NCI-H2171 (cell line): ENCODE measurements at regions not wholly inside any gene's neighbourhood (a gene's known extent, or its start where the extent isn't known, plus 50 kb on each side); places are given as distances from the start of the nearest gene placed in this dataset.
"Not testable (repeated sequence)": the region's sequence is repeated elsewhere in the genome, so short reads cannot be mapped to it uniquely, and the experiment has no call there.

Experiments
- DNase-seq: peaks from one replicate; lab custom pipeline; 2025; lab: John Stamatoyannopoulos, UW

GRCh38 chrX:142742581-142742980, 283.1 kb upstream of the SPANXN4 start:
- no peak for DNase-seq

DNA sequence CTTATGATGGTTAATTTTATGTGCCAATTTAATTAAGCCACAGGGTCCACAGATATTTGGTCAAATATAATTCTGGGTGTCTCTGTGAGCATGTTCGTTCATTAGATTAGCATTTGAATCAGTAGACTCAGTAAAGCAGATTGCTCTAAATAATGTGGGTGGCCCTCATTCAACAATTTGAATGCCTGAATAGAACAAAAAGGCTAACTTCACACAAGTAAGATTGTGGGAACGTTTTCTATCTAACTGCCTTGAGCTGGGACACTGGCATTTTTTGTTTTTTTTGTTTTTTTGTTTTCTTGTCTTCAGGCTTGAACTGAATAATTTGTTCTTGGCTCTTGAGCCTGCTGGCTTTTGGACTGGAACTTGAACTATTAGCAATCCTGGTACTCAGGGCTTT, 292.4 kb upstream of the SPANXN4 start:
- DNase-seq: no peak

GRCh38 chrX:142711796-142712290, 313.9 kb upstream of the SPANXN4 start:
- DNase-seq: no peak

GRCh38 chrX:142702749-142703148, 323.0 kb upstream of the SPANXN4 start:
- DNase-seq: no peak

DNA sequence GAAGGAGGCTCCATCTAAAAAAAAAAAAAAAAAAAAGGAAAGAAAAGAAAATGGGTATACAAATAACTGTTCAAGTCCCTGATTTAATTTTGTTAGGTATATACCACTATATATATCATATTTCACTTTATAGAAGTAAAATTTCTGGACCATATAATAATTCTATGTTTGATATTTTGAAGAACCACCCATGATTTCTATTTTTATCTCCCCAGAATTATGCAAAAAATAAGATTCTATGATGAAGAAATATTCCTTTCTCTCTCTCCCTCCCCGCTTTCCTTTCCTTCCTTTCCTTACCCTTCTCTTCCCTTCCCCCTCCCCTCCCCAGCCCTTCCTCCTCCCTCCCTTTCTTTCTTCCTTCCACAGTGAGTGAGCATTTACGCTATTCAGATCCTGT, 337.5 kb upstream of the SPANXN4 start:
- DNase-seq: no peak

- DNase-seq: no peak
Measured at GRCh38 chrX:142686653-142687283, 339.0 kb upstream of the SPANXN4 start.

GRCh38 chrX:142686206-142686605, 339.5 kb upstream of the SPANXN4 start:
- DNase-seq: no peak

DNA sequence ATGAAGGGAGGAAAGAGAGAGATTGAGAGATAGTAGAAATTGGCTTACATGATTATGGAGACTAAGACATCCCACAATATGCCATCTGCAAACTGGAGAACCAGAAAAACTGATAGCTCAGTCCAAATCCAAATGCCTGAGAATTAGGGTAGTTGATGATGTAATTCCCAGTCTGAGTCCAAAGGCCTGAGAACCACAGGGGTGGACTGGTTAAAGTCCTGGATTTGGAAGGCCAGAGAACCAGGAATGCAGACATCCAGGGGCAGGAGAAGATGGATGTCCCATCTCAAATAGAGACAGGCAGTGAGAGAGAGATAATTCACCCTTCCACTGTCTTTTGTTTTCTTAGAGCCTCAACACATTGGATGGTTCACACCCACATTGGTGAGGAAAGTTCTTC, 345.7 kb upstream of the SPANXN4 start:
- no peak for DNase-seq

DNA sequence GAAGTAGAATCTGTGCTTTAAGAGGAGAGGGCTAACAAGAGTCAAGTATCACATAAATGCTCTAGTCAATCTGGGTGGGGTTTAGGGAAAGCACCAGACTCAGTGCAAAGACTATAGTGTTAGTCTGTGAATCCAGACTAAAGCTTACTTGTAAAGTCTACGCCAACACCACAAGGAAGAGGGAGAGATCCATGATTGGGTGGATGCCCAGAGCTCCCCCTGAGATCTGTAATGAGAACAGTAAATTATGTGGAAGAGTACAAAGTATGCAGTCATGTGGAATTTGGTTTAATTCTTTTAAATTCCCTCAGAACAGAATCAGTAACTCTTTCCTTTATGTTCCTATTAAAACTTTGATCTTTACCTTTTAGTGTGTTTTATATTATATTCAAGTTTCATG, 354.7 kb upstream of the SPANXN4 start:
- no peak for DNase-seq

DNA sequence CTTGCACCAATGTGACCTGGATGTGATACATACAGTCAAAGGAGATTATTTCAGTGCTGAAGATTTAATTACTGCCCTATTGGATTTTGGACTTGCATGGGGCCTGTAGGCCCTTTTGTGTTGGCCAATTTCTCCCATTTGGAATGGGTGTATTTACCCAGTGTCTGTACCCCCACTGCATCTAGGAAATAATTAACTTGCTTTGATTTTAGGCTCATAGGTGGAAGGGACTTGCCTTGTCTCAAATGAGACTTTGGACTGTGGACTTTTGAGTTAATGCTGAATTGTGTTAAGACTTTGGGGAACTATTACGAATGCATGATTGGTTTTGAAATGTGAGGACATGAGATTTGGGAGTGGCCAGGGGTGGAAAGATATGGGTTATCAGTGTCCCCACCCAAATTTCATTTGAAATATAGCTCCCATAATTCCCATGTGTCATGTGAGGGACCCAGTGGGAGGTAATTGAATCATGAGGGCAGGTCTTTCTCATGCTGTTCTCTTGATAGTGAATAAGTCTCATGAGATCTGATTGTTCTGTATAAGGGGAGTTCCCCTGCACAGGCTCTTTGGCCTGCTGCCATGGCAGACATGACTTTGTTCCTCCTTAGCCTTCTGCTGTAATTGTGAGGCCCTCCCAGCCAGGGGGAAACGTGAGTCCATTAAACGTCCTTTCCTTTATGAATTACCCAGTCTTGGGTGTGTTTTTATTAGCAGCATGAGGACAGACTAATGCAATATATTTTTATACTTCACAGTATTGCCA, 362.2 kb upstream of the SPANXN4 start:
- no peak for DNase-seq

GRCh38 chrX:142661696-142662095, 364.0 kb upstream of the SPANXN4 start:
- no peak for DNase-seq

- no peak for DNase-seq
Measured at GRCh38 chrX:142655507-142655906, 370.2 kb upstream of the SPANXN4 start.

GRCh38 chrX:142637206-142637605, 388.5 kb upstream of the SPANXN4 start:
- DNase-seq: no peak

- DNase-seq: no peak
Measured at GRCh38 chrX:142616636-142617035, 409.1 kb upstream of the SPANXN4 start.

GRCh38 chrX:142613403-142613802, 408.3 kb upstream of the MAGEC2 start:
- DNase-seq: no peak

DNA sequence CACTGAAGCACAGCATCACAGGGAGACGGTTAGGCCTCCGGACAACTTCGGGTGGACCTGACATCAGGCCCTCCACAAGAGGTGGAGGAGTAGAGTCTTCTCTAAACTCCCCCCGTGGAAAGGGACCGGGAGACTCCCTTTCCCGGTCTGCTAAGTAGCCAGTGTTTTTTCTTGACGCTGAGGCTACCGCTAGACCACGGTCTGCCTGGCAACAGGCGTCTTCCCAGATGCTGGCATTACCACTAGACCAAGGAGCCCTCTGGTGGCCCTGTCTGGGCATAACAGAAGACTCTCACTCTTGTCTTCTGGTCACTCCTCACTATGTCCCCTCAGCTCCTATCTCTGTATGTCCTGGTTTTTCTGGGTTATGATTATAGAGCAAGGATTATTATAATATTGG, 401.5 kb upstream of the MAGEC2 start:
- not testable (repeated sequence) for DNase-seq

DNA sequence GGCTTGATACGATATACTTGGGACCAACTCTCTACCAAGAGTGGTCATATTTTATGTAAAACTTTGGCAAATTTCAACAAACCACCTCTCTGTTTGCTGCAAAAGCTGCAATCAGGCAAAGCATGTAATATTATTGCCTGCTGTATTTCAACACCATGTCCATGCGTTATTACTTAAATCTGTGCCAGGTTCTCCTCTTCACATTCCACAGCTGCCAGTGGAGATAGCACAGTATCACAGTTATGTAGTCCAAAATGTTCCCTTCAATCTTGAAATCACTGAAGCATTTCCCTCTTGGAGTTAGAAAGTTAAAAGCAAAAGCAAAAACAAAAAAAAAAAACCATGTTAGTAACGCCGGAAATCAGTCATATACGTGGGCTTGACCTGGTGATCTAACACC, 396.7 kb upstream of the MAGEC2 start:
- DNase-seq: no peak

DNA sequence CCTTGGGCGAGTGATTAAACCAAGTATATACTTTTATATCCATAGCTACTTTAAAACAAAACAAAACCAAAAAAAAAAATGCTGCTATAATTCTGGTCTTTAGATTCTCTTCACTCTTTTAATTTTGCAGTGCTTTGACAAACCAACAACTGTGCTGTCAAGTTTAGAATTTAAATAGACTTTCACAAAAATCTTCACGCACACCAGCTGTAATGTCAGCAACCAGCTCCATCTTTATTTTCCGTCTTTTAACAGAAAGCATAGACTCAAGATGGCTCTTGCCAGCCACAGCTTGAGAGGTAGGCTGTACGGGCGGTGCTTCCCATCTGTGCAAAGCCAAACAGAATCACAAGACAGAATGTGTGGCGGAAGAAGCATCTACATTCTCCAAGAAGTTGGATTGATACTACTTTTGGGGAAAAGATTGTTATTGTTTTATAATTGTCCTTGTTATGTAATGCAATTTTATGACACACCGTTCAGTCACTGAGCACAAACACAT, 388.3 kb upstream of the MAGEC2 start:
- no peak for DNase-seq

DNA sequence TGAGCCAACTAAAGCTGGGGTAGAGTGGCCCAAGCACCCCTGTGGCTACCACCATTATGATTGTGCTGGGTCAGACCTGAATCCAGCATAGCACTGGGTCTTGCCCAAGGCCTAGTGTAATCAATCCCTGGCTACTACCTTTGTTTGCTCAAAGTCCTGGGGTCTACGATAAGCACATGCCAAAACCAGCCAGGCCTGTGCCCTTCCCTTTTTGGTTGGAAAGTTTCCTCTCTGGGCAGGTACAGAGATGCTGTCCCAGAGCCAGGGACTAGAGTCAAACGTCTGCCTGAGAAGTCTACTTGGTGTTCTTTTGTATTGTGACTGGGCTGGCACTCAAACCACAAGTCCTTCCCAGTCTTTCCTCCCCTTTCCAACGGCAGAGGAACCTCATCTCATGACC, 371.5 kb upstream of the MAGEC2 start:
- DNase-seq: no peak

- no peak for DNase-seq
Measured at GRCh38 chrX:142549923-142550322, 344.8 kb upstream of the MAGEC2 start.

GRCh38 chrX:142505839-142506238, 300.7 kb upstream of the MAGEC2 start:
- DNase-seq: no peak

- no peak for DNase-seq
Measured at GRCh38 chrX:142503967-142504643, 299.0 kb upstream of the MAGEC2 start.

DNA sequence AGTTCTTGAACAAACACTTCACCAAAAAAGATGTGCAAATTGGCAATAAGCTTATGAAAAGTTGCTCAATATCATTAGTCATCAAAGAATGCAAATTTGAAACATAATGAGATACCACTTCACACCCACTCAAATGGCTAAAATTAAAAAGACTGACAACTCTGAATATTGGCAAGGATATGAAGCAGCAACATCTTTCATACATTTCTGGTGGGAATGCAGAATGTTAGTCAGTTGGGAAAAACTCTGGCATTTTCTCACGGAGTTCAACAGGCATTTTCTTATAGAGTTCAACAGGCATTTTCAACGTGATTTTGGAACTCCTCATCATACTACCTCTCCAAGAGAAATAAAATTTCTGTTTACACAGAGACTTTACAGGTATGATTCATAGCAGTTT, 297.4 kb upstream of the MAGEC2 start:
- no peak for DNase-seq
